HepG2 (cell line): ENCODE measurements at regions not wholly inside any gene's neighbourhood (a gene's known extent, or its start where the extent isn't known, plus 50 kb on each side); places are given as distances from the start of the nearest gene placed in this dataset.

Experiments
- ATAC-seq: fragments of 200-7000 bp; cut with Tn5 transposase; 3 replicates; pipeline ENCODE4 v1.9.1; 2020; ENCODE audit warnings: mild to moderate bottlenecking, moderate library complexity
- BruUV-seq: library from RNA; stranded (reverse); fragments of 400-500 nt; replicated peaks from 2 replicates; lab custom pipeline; 2021; lab: Mats Ljungman, UMichigan
- CTCF ChIA-PET: fragments of 300-600 bp; formaldehyde crosslinking; extraction: SDS; loops from one replicate; lab custom pipeline; 2021; ENCODE audit warnings: low total read pairs, inconsistent platforms, low intra/inter-chr PET ratio; lab: Yijun Ruan, JAX
- POLR2A ChIA-PET: fragments of 350-600 bp; sonication (Branson Sonifier 250); formaldehyde crosslinking; loops from one replicate; lab custom pipeline; 2020; ENCODE audit warnings: antibody characterized with exemption, inconsistent platforms; lab: Yijun Ruan, JAX
- DNase-seq: peaks from one replicate; pipeline ENCODE4 v3.0.0-alpha.2; 2015; ENCODE audit warnings: low spot score
- FAIRE-seq: peaks from 3 replicates; lab custom pipeline; 2011; peaks lifted over from hg19 to GRCh38; lab: Jason Lieb, UNC
- H2AFZ ChIP-seq: one replicate; pipeline ENCODE4 v1.6.1; 2011; ENCODE audit warnings: low read length, inconsistent platforms
- H3K27ac ChIP-seq: fragments of 300-600 bp; 3 replicates; pipeline ENCODE4 v1.8.0; 2011; ENCODE audit warnings: mixed run types, mild to moderate bottlenecking, mixed read lengths, low read length, inconsistent platforms; ENCODE audit not compliant: insufficient read depth; ENCODE audit errors: extremely low read length
- H3K27me3 ChIP-seq, 2 experiments: fragments of 200-600 bp in 1 of 2; 2 replicates in 1 of 2; 3 replicates in 1 of 2; pipeline versions ENCODE4 v1.6.0 to v1.8.0; 2011; ENCODE audit warnings: low read length in 2 of 2, mild to moderate bottlenecking in 2 of 2, moderate library complexity in 2 of 2, inconsistent platforms in 1 of 2; ENCODE audit not compliant: insufficient read depth in 2 of 2, control insufficient read depth in 1 of 2
- H3K36me3 ChIP-seq, 2 experiments: fragments of 200-600 bp in 1 of 2; replicated peaks in 1 of 2; 2 replicates in 1 of 2; 3 replicates in 1 of 2; pipeline versions ENCODE4 v1.5.1 to v1.8.0; 2011; ENCODE audit warnings: low read length in 2 of 2, inconsistent platforms in 1 of 2; ENCODE audit not compliant: insufficient read depth in 2 of 2, control insufficient read depth in 1 of 2
- H3K4me1 ChIP-seq: 2 replicates; pipeline ENCODE4 v1.5.1; 2012; ENCODE audit warnings: low read length, inconsistent platforms; ENCODE audit not compliant: insufficient read depth
- H3K4me2 ChIP-seq: 2 replicates; pipeline ENCODE4 v1.6.0; 2011; ENCODE audit warnings: low read depth, low read length, inconsistent platforms
- H3K4me3 ChIP-seq, 3 experiments: fragments of 200-600 bp in 1 of 3; sonication (generic), shearing (Covaris generic) in 1 of 3; replicated peaks in 1 of 3; 2 replicates each; pipeline ENCODE4 v1.5.1; 2011 to 2016; ENCODE audit warnings: low read length in 3 of 3, inconsistent platforms in 2 of 3, low read depth in 2 of 3, mild to moderate bottlenecking in 2 of 3, control low read depth in 1 of 3, mixed read lengths in 1 of 3; ENCODE audit not compliant: insufficient read depth in 1 of 3
- H3K79me2 ChIP-seq: one replicate; pipeline ENCODE4 v1.6.1; 2011; ENCODE audit warnings: low read length, inconsistent platforms; ENCODE audit not compliant: insufficient read depth
- H3K9ac ChIP-seq: 2 replicates; pipeline ENCODE4 v1.6.0; 2011; ENCODE audit warnings: mild to moderate bottlenecking, low read depth, low read length, inconsistent platforms; ENCODE audit not compliant: insufficient read depth
- H3K9me3 ChIP-seq: 2 replicates; pipeline ENCODE4 v1.5.1; 2012; ENCODE audit warnings: mild to moderate bottlenecking, low read length
- H4K20me1 ChIP-seq: 2 replicates; pipeline ENCODE4 v1.6.0; 2011; ENCODE audit warnings: inconsistent platforms, mild to moderate bottlenecking, low read length, moderate library complexity; ENCODE audit not compliant: insufficient read depth
- ESRRA ChIP-seq: sonication (generic); formaldehyde crosslinking; IDR thresholded peaks from 2 replicates; pipeline ENCODE4 v1.5.1; 2020; ENCODE audit warnings: mild to moderate bottlenecking, low read depth, missing genetic modification reagents
- FLYWCH1 ChIP-seq: sonication (generic); formaldehyde crosslinking; IDR thresholded peaks from 2 replicates; pipeline ENCODE4 v1.8.1; 2023; ENCODE audit warnings: mild to moderate bottlenecking, missing genetic modification reagents
- HNRNPLL ChIP-seq: fragments of 200-400 bp; formaldehyde crosslinking; IDR thresholded peaks from 2 replicates; pipeline ENCODE4 v1.6.1; 2017; ENCODE audit warnings: mild to moderate bottlenecking, low read depth, low read length; ENCODE audit not compliant: poor library complexity, severe bottlenecking
- MAFK ChIP-seq, 2 experiments: IDR thresholded peaks in 1 of 2; conservative IDR thresholded peaks in 1 of 2; 2 replicates each; pipeline ENCODE4 v1.6.1; 2011; ENCODE audit warnings: improper control_type of control experiment in 2 of 2, low read length in 2 of 2
- ZNF674 ChIP-seq: sonication (generic); formaldehyde crosslinking; IDR thresholded peaks from 2 replicates; pipeline ENCODE4 v1.5.0; 2020; ENCODE audit warnings: low read depth, mild to moderate bottlenecking, missing genetic modification reagents
- ZNF790 ChIP-seq: sonication (generic); formaldehyde crosslinking; IDR thresholded peaks from 2 replicates; pipeline ENCODE4 v1.8.0; 2022; ENCODE audit warnings: missing genetic modification reagents, mild to moderate bottlenecking, borderline replicate concordance
- WGBS: methylation state at CpG from one replicate; pipeline ENCODE4 v1.1.6; 2017; ENCODE audit warnings: low lambda C conversion rate; 5-methylcytosine and 5-hydroxymethylcytosine counted together
- in situ Hi-C: cut with HindIII; loops from 2 replicates; pipeline ENCODE4 v1.10.0; 2017; ENCODE audit warnings: low pct_unique_long_range_greater_than_20kb; ENCODE audit not compliant: extremely low pct_ligation_motif_present
- intact Hi-C: fragments of 100-400 bp; cut with micrococcal nuclease; formaldehyde crosslinking; loops from one replicate; pipeline ENCODE4 v1.10.0; 2022; ENCODE audit not compliant: unreplicated experiment
- TF ChIP-seq, protein P1 (sequence below): sonication (generic); formaldehyde crosslinking; IDR thresholded peaks from 2 replicates; pipeline ENCODE4 v1.4.0; 2020; ENCODE audit warnings: missing genetic modification reagents

DNA sequence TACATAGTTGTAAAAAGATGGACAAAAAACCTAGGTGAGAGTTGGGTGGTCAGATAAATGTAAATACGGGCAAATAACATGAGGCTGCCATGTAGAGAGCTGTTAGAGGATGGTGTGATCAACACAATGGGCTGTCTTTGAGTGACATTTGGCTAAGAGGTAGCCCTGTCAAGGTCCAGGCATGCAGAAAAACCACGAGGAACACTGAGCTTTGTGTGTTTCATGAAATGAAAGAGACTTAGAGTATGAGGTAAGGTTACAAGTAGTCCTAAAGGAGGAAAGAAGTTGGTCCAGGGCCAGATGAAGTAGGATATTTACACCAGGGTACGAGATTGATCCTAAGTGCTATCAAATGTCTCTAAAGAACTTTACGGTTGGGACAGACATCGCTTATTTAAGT, 160.9 kb downstream of the RDH14 start:
- ChIA-PET POLR2A (no interaction called here), CTCF (no interaction called here)
- FAIRE-seq: no peak
- in situ Hi-C loops: no loop called here
- Histone ChIP-seq H3K4me3 (no peak overlapping the region), H3K9ac (no peak overlapping the region), H3K27ac (no peak overlapping the region), H2AFZ (no peak overlapping the region), H3K27me3 (no peaks in the 10 kb centered on the region; a peak in 1 of 5 replicates), H3K79me2 (no peaks in the 10 kb centered on the region), H3K4me2 (no peak overlapping the region), H4K20me1 (no peaks in the 10 kb centered on the region), H3K9me3 (no peaks in the 10 kb centered on the region), H3K36me3 (no peaks in the 10 kb centered on the region), H3K4me1 (no peaks in the 10 kb centered on the region)
- intact Hi-C loops: no loop called here
- no TSS peak for BruUV-seq
- TF ChIP-seq, protein P1, sequence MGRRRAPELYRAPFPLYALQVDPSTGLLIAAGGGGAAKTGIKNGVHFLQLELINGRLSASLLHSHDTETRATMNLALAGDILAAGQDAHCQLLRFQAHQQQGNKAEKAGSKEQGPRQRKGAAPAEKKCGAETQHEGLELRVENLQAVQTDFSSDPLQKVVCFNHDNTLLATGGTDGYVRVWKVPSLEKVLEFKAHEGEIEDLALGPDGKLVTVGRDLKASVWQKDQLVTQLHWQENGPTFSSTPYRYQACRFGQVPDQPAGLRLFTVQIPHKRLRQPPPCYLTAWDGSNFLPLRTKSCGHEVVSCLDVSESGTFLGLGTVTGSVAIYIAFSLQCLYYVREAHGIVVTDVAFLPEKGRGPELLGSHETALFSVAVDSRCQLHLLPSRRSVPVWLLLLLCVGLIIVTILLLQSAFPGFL (CRISPR knock-in tag): no peak
- TF ChIP-seq ZNF674 (no peak), FLYWCH1 (CRISPR knock-in tag) (no peak), ESRRA (no peak), HNRNPLL (no peak)
- no peak for ATAC-seq
- no peak for DNase-seq
- 26% methylated on average over 5 of the region's 5 CpGs for WGBS

DNA sequence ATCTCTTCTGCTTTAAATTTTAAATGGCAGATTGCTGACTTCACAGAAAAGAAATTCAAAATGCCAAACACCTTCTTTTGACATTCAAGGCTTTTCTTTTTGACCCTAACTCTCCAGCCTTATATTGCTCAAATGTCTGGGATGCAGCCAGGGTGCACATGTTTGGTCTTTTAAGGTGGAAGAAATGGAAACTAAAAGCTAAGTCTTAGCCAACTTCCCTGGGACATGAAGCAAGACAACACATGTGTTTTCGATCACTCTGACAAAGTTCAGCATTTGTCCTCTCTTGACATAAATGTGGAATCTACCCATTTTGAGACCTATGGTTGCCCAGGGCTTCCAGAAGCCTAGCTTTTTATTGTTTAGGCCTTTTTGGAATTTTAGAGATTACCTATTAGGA, 161.6 kb downstream of the RDH14 start:
- Histone ChIP-seq H3K4me3 (no peak overlapping the region), H3K9me3 (no peaks in the 10 kb centered on the region), H3K36me3 (no peaks in the 10 kb centered on the region), H3K79me2 (no peaks in the 10 kb centered on the region), H4K20me1 (no peaks in the 10 kb centered on the region), H3K4me2 (no peak overlapping the region), H3K27ac (no peak overlapping the region), H2AFZ (no peak overlapping the region), H3K9ac (no peak overlapping the region), H3K4me1 (no peaks in the 10 kb centered on the region), H3K27me3 (no peaks in the 10 kb centered on the region; a peak in 1 of 5 replicates)
- CTCF ChIA-PET: no interaction called here
- DNase-seq (no peak), ATAC-seq (no peak), FAIRE-seq (peak; percentile 49)
- peak; percentile 37 to 61 for TF ChIP-seq MAFK (conservative IDR thresholded peaks at IDR 0.05 in 1 of 2, IDR thresholded peaks at IDR 0.05 in 1 of 2; ENCODE audit: low read length in 2 of 2)
- no peak for TF ChIP-seq ZNF790
- WGBS: 35% methylated on average over 1 of the region's 1 CpG
- intact Hi-C loops: no loop called here
- in situ Hi-C loops: no loop called here
- POLR2A ChIA-PET: no interaction called here
- BruUV-seq: no TSS peak
